D721Med (cell line): ENCODE measurements at regions not wholly inside any gene's neighbourhood (a gene's known extent, or its start where the extent isn't known, plus 50 kb on each side); places are given as distances from the start of the nearest gene placed in this dataset.

Experiments used
- DNase-seq: peaks from one replicate; pipeline ENCODE4 v3.0.0; 2011; ENCODE audit warnings: low spot score; ENCODE audit not compliant: insufficient read length
- FAIRE-seq: peaks from 2 replicates; lab custom pipeline; 2011; peaks lifted over from hg19 to GRCh38; lab: Jason Lieb, UNC
- CTCF ChIP-seq: IDR thresholded peaks from 2 replicates; pipeline ENCODE4 v1.5.1; 2012; ENCODE audit warnings: mild to moderate bottlenecking, control low read depth; ENCODE audit not compliant: insufficient read depth; ENCODE audit errors: missing control alignments

DNA sequence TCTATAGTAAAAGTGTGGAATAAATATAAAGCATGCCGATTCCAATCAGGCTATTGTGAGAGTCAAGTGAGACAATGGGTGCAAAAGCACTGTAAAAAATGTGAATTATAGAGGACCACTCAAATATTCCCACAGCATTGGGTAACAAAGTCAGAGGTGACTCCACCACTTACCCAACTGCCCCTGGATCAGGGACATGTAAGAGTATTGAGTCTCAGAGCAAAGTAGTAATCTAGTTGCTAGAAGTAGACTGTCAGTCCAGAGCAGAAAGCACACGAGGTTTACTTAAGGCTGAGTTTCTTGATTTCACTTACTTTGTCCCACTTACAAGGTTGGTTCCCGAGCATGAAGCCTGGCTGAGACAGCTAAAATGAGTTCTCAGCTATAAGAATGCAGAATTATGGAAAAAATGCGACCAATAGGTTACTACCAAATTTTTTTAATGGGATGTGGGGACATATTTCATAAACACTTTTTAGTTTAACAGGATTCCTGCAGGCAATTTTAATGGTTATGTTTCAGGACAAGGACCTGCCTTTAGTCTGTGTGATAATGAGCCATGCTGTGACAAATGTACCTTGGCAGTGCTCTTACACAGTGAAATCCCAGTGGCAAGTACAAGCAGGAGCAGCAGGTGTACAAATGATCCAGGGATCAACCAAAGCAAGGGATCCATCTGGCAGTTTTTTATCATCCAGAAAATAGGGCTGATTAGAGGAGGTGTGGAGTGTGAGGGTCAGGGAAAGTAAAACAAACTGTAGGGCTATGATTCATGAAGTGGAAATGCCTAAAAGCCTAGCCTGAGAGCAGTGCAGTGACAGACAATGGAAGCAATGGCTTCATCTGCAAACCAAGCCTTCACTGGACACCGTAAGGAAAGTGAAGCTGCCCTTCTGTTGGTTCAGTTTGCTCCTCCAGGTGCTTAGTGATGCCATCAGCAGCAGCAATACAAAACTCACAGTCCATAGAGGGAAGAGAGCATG lies 156.2 kb upstream of the SPAG17 start:
- FAIRE-seq (no peak), DNase-seq (no peak)
- no peak for TF ChIP-seq CTCF

DNA sequence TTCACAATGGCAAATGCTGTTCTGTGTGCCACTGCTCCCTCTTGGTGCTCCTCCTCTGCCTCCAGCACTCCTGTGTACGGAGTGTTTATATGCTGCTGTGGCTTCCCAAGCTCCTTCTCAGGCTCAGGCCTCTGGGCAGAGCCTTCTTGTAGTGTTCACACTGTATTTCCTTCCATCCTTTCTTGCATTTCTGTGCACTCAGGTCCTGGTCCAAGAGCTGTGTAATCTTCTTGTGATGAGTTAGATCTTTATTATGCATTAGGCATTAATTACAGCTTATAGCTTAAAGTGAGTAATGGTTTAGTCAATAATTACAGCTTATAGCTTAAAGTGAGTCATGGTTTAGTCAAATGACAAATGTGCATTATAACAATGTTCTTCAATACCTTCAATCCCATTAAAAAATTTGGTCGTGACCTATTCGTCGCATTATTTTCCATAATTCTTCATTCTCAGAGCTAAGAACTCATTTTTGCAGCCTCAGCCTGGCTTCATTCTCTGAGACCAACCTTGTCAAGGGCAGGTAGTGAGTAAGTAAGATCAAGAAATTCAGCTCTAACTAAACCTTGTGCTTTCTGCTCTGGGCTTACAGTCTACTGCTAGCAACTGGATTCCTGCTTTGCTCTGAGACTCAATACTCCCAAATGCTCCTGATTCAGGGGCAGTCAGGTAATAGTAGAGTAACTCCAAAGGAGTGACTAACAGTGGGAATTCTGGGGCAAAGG lies 154.5 kb upstream of the SPAG17 start:
- DNase-seq (no peak), FAIRE-seq (no peak)
- TF ChIP-seq CTCF = no peak

- TF ChIP-seq CTCF = no peak
- DNase-seq = no peak
- no peak for FAIRE-seq
These were observed 153.9 kb upstream of the SPAG17 start for GRCh38 chr1:118338936-118339335.

DNA sequence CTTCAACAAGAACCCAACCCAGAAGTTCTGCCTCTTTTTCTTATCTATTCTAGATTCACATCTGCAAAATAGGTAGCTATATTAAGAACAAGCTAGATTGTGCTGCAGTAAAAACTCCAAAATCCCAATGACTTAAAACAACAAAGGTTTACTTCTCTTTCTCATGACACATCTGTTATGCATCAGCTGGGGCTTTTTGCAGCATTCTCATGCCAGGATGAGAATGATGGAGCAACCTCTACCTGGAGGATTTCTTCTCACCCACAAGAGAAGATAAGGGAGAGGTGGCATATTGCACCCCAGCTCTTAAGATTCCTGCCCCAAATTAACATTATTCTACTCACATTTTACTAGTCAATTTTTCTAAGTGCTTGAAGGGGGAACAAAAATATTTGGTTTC lies 152.3 kb upstream of the SPAG17 start:
- DNase-seq (no peak), FAIRE-seq (no peak)
- no peak for TF ChIP-seq CTCF

DNA sequence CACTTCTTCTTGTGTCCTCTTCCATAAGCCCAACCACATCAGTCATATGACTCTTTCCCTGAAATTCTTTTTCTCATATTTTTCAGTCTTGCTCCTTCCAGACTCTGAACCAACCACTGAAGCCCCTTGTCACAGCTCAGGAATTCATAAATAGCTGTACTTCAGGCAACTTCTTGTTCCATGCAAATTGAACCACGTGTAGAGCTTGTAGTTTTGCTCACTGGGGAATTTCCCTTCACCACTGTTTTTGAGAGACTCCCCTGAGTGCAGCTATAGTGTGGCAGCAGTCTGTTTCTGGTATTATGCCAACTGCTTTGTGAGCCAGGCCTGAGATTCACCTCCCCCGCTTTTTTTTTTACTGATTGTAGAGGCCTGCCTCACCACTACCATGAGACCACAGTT lies 150.3 kb upstream of the SPAG17 start:
- TF ChIP-seq CTCF = no peak
- no peak for FAIRE-seq
- DNase-seq = no peak

GRCh38 chr1:118334506-118334905 lies 149.5 kb upstream of the SPAG17 start:
- FAIRE-seq = no peak
- TF ChIP-seq CTCF = no peak

More at GRCh38 chr1:118334506-118334905, 149.5 kb upstream of the SPAG17 start:
- DNase-seq = no peak
